Activated CD8-positive, alpha-beta T cell treated with anti-CD3 and anti-CD28 coated beads, Interleukin-2, amount 10 ng/mL, durations not matched to agents 7 days and 5 days (primary cell): ENCODE measurements at regions not wholly inside any gene's neighbourhood (a gene's known extent, or its start where the extent isn't known, plus 50 kb on each side); places are given as distances from the start of the nearest gene placed in this dataset.

Source experiments
- ATAC-seq: fragments of 150-1000 bp; cut with Tn5 transposase; one replicate; pipeline ENCODE4 v1.10.0; 2021; ENCODE audit warnings: moderate library complexity
- CTCF ChIA-PET: fragments of 350-600 bp; sonication (Branson Sonifier 250); formaldehyde crosslinking; loops from one replicate; lab custom pipeline; 2021; ENCODE audit warnings: antibody characterized with exemption; lab: Charles Lee
- POLR2A ChIA-PET: fragments of 350-600 bp; sonication (Branson Sonifier 250); formaldehyde crosslinking; loops from one replicate; lab custom pipeline; 2021; ENCODE audit warnings: antibody characterized with exemption; lab: Charles Lee
- DNase-seq: peaks from one replicate; pipeline ENCODE4 v3.0.0-alpha.2; 2020
- H3K27ac Mint-ChIP-seq: one replicate; pipeline ENCODE4 v1.8.0; 2021; ENCODE audit warnings: mild to moderate bottlenecking, mixed read lengths
- H3K27me3 Mint-ChIP-seq: one replicate; pipeline ENCODE4 v1.8.0; 2021; ENCODE audit warnings: low read depth, mixed read lengths
- H3K36me3 Mint-ChIP-seq: one replicate; pipeline ENCODE4 v1.8.0; 2021; ENCODE audit warnings: low read depth, mixed read lengths
- H3K4me1 Mint-ChIP-seq: one replicate; pipeline ENCODE4 v1.8.0; 2021; ENCODE audit warnings: low read depth, mixed read lengths
- H3K4me3 Mint-ChIP-seq: one replicate; pipeline ENCODE4 v1.8.0; 2021; ENCODE audit warnings: mild to moderate bottlenecking, mixed read lengths
- H3K9me3 Mint-ChIP-seq: one replicate; pipeline ENCODE4 v1.8.0; 2022; ENCODE audit warnings: mixed read lengths; ENCODE audit not compliant: insufficient read depth

- POLR2A ChIA-PET, result no interaction called here
- no peaks in the 10 kb centered on the region for H3K4me1 Mint-ChIP-seq
- no peak overlapping the region for H3K27ac Mint-ChIP-seq
- ATAC-seq, result no peak
- CTCF ChIA-PET, result no interaction called here
- no peaks in the 10 kb centered on the region for H3K27me3 Mint-ChIP-seq
- no peak for DNase-seq
- H3K4me3 Mint-ChIP-seq, result no peak overlapping the region
- H3K9me3 Mint-ChIP-seq, result no peaks in the 10 kb centered on the region
- H3K36me3 Mint-ChIP-seq, result no peaks in the 10 kb centered on the region
These were observed 64.0 kb upstream of the PPP1R26 start for GRCh38 chr9:135415586-135415985.

- ATAC-seq (no peak), DNase-seq (no peak)
- ChIA-PET CTCF (no interaction called here), POLR2A (no interaction called here)
- H3K27me3 Mint-ChIP-seq, result no peaks in the 10 kb centered on the region
- no peaks in the 10 kb centered on the region for H3K36me3 Mint-ChIP-seq
- H3K4me3 Mint-ChIP-seq, result no peak overlapping the region
- H3K27ac Mint-ChIP-seq, result no peak overlapping the region
- H3K9me3 Mint-ChIP-seq, result no peaks in the 10 kb centered on the region
- H3K4me1 Mint-ChIP-seq, result no peaks in the 10 kb centered on the region
These were observed 62.8 kb upstream of the PPP1R26 start for GRCh38 chr9:135416664-135417290.

GRCh38 chr9:135418161-135418560 is 61.4 kb upstream of the PPP1R26 start:
- POLR2A ChIA-PET, result no interaction called here
- no peak overlapping the region for H3K4me3 Mint-ChIP-seq

GRCh38 chr9:135419106-135419505 is 60.5 kb upstream of the PPP1R26 start:
- no peaks in the 10 kb centered on the region for H3K4me1 Mint-ChIP-seq
- ChIA-PET POLR2A (no interaction called here), CTCF (no interaction called here)
- no peaks in the 10 kb centered on the region for H3K27me3 Mint-ChIP-seq
- no peaks in the 10 kb centered on the region for H3K9me3 Mint-ChIP-seq
- no peak overlapping the region for H3K4me3 Mint-ChIP-seq
- no peak for DNase-seq
- no peak overlapping the region for H3K27ac Mint-ChIP-seq
- no peaks in the 10 kb centered on the region for H3K36me3 Mint-ChIP-seq
- ATAC-seq, result no peak

More at GRCh38 chr9:135418161-135418560, 61.4 kb upstream of the PPP1R26 start:
- H3K27me3 Mint-ChIP-seq, result no peaks in the 10 kb centered on the region
- DNase-seq (no peak), ATAC-seq (no peak)
- no peak overlapping the region for H3K27ac Mint-ChIP-seq
- no peaks in the 10 kb centered on the region for H3K36me3 Mint-ChIP-seq
- H3K9me3 Mint-ChIP-seq, result no peaks in the 10 kb centered on the region
- CTCF ChIA-PET, result no interaction called here
- H3K4me1 Mint-ChIP-seq, result no peaks in the 10 kb centered on the region

- no peaks in the 10 kb centered on the region for H3K4me1 Mint-ChIP-seq
- ChIA-PET CTCF (no interaction called here), POLR2A (no interaction called here)
- DNase-seq (no peak), ATAC-seq (no peak)
- H3K36me3 Mint-ChIP-seq, result no peaks in the 10 kb centered on the region
- no peak overlapping the region for H3K4me3 Mint-ChIP-seq
- H3K27me3 Mint-ChIP-seq, result no peaks in the 10 kb centered on the region
- H3K27ac Mint-ChIP-seq, result no peak overlapping the region
- H3K9me3 Mint-ChIP-seq, result no peaks in the 10 kb centered on the region
These were observed 57.1 kb upstream of the PPP1R26 start for GRCh38 chr9:135422341-135422944.

GRCh38 chr9:135423725-135424124 is 55.9 kb upstream of the PPP1R26 start:
- H3K4me3 Mint-ChIP-seq, result no peak overlapping the region
- no peak for ATAC-seq

More at GRCh38 chr9:135423725-135424124, 55.9 kb upstream of the PPP1R26 start:
- CTCF ChIA-PET, result no interaction called here
- DNase-seq, result no peak
- Mint-ChIP-seq H3K36me3 (no peaks in the 10 kb centered on the region), H3K4me1 (no peaks in the 10 kb centered on the region), H3K27ac (no peak overlapping the region), H3K27me3 (no peaks in the 10 kb centered on the region), H3K9me3 (no peaks in the 10 kb centered on the region)
- POLR2A ChIA-PET, result no interaction called here
